Ishikawa (cell line): ENCODE measurements at regions not wholly inside any gene's neighbourhood (a gene's known extent, or its start where the extent isn't known, plus 50 kb on each side); places are given as distances from the start of the nearest gene placed in this dataset.

ENCODE experiments used
- CEBPB ChIP-seq: IDR thresholded peaks from 2 replicates; pipeline ENCODE4 v1.6.1; 2012
- CREB1 ChIP-seq: IDR thresholded peaks from 2 replicates; pipeline ENCODE4 v1.6.1; 2012; ENCODE audit warnings: low read depth
- EGR1 ChIP-seq: IDR thresholded peaks from 2 replicates; pipeline ENCODE4 v1.6.1; 2012
- EP300 ChIP-seq: IDR thresholded peaks from 2 replicates; pipeline ENCODE4 v1.6.1; 2012; ENCODE audit warnings: borderline replicate concordance
- FOXM1 ChIP-seq: IDR thresholded peaks from 2 replicates; pipeline ENCODE4 v1.6.1; 2012; ENCODE audit warnings: low read depth, borderline replicate concordance
- MAX ChIP-seq: IDR thresholded peaks from 2 replicates; pipeline ENCODE4 v1.6.1; 2012
- NFIC ChIP-seq: IDR thresholded peaks from 2 replicates; pipeline ENCODE4 v1.6.1; 2012
- RAD21 ChIP-seq: IDR thresholded peaks from 2 replicates; pipeline ENCODE4 v1.6.1; 2012; ENCODE audit warnings: low read depth
- REST ChIP-seq: IDR thresholded peaks from 2 replicates; pipeline ENCODE4 v1.6.1; 2012; ENCODE audit warnings: low read depth, mild to moderate bottlenecking
- TAF1 ChIP-seq: IDR thresholded peaks from 2 replicates; pipeline ENCODE4 v1.6.1; 2012; ENCODE audit warnings: low read depth, mild to moderate bottlenecking
- TCF12 ChIP-seq: IDR thresholded peaks from 2 replicates; pipeline ENCODE4 v1.6.1; 2012; ENCODE audit warnings: low read depth
- TEAD4 ChIP-seq: IDR thresholded peaks from 2 replicates; pipeline ENCODE4 v1.6.1; 2012
- USF1 ChIP-seq: IDR thresholded peaks from 2 replicates; pipeline ENCODE4 v1.6.1; 2012
- YY1 ChIP-seq: IDR thresholded peaks from 2 replicates; pipeline ENCODE4 v1.6.1; 2012; ENCODE audit warnings: low read depth
- ZBTB7A ChIP-seq: IDR thresholded peaks from 2 replicates; pipeline ENCODE4 v1.6.1; 2012; ENCODE audit warnings: low read depth

GRCh38 chr4:155062948-155063347 is 145.5 kb upstream of the NPY2R start:
- TF ChIP-seq EP300 = no peak
- TF ChIP-seq TAF1 = no peak
- TF ChIP-seq USF1 = no peak
- no peak for TF ChIP-seq MAX
- no peak for TF ChIP-seq NFIC
- no peak for TF ChIP-seq CREB1
- TF ChIP-seq TEAD4 = no peak
- no peak for TF ChIP-seq REST
- TF ChIP-seq TCF12 = no peak
- no peak for TF ChIP-seq ZBTB7A
- TF ChIP-seq EGR1 = no peak
- TF ChIP-seq RAD21 = no peak
- TF ChIP-seq FOXM1 = no peak
- no peak for TF ChIP-seq YY1
- no peak for TF ChIP-seq CEBPB

- TF ChIP-seq ZBTB7A (no peak), YY1 (no peak), CREB1 (no peak), RAD21 (no peak), EGR1 (no peak), USF1 (no peak)
Observed at GRCh38 chr4:155066871-155067270, 141.6 kb upstream of the NPY2R start.

GRCh38 chr4:155071962-155072361 is 136.5 kb upstream of the NPY2R start:
- TF ChIP-seq YY1 = no peak
- no peak for TF ChIP-seq EGR1
- no peak for TF ChIP-seq ZBTB7A
- TF ChIP-seq RAD21 = no peak
- TF ChIP-seq CEBPB = no peak
- no peak for TF ChIP-seq EP300
- TF ChIP-seq NFIC = no peak
- TF ChIP-seq MAX = no peak
- no peak for TF ChIP-seq TCF12
- no peak for TF ChIP-seq FOXM1
- TF ChIP-seq REST = no peak
- TF ChIP-seq CREB1 = no peak

- TF ChIP-seq NFIC (no peak), EP300 (no peak), CEBPB (no peak), MAX (no peak), USF1 (no peak), EGR1 (no peak), ZBTB7A (no peak), FOXM1 (no peak), REST (no peak), TAF1 (no peak), RAD21 (no peak), TEAD4 (no peak), TCF12 (no peak), CREB1 (no peak), YY1 (no peak)
Observed at GRCh38 chr4:155072417-155072816, 136.0 kb upstream of the NPY2R start.
